DOHH2 (cell line): ENCODE measurements at regions not wholly inside any gene's neighbourhood (a gene's known extent, or its start where the extent isn't known, plus 50 kb on each side); places are given as distances from the start of the nearest gene placed in this dataset.

Experiments used
- CTCF ChIP-seq: fragments of 200-600 bp; sonication (generic); IDR thresholded peaks from one replicate; pipeline ENCODE4 v1.5.1; 2014; ENCODE audit warnings: antibody characterized with exemption, mild to moderate bottlenecking, low read depth, low read length; ENCODE audit not compliant: poor library complexity, severe bottlenecking
- EZH2phosphoT487 ChIP-seq: fragments of 200-600 bp; sonication (generic); IDR thresholded peaks from 2 replicates; pipeline ENCODE4 v1.6.1; 2017; ENCODE audit warnings: borderline replicate concordance, mild to moderate bottlenecking, antibody characterized with exemption, low read length, moderate library complexity, mixed read lengths

DNA sequence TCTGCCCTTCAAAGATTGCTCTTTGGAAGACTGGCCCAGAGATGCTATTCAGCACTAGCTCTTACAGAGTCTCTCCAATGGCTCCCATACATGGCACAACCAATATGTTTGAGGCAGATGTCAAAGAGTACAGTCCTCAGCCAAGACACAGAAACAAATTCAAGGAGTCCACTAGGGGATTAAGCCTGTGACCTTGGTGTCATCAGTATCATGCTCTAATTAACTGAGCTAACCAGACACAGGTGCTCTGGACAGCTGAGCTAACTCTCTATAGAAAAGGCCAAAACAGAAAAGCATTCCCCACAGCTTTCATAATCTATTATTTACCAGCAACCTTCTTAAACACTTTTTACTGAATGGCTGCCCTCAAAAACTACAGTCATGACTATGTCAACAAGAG, 666.0 kb upstream of the PLXNA2 start:
- TF ChIP-seq CTCF (no peak), EZH2phosphoT487 (no peak)
